G401.6 (cell line): ENCODE measurements at regions not wholly inside any gene's neighbourhood (a gene's known extent, or its start where the extent isn't known, plus 50 kb on each side); places are given as distances from the start of the nearest gene placed in this dataset.
"Not testable (repeated sequence)": the region's sequence is repeated elsewhere in the genome, so short reads cannot be mapped to it uniquely, and the experiment has no call there.

ENCODE experiments used
- FAIRE-seq: peaks from 2 replicates; lab custom pipeline; 2012; peaks lifted over from hg19 to GRCh38; lab: Jason Lieb, UNC

- no peak for FAIRE-seq
These were observed 246.9 kb downstream of the CYLC2 start for GRCh38 chr9:103242025-103242424.

GRCh38 chr9:103242486-103242885 lies 247.4 kb downstream of the CYLC2 start:
- no peak for FAIRE-seq

- FAIRE-seq: no peak
These were observed 248.4 kb downstream of the CYLC2 start for GRCh38 chr9:103243553-103243952.

- FAIRE-seq: no peak
These were observed 250.2 kb downstream of the CYLC2 start for GRCh38 chr9:103245369-103245768.

- no peak for FAIRE-seq
These were observed 266.8 kb downstream of the CYLC2 start for GRCh38 chr9:103261951-103262350.

GRCh38 chr9:103266064-103266463 lies 270.9 kb downstream of the CYLC2 start:
- no peak for FAIRE-seq

- no peak for FAIRE-seq
These were observed 282.1 kb downstream of the CYLC2 start for GRCh38 chr9:103277240-103277639.

- FAIRE-seq: no peak
These were observed 286.0 kb downstream of the CYLC2 start for GRCh38 chr9:103281126-103281525.

- no peak for FAIRE-seq
These were observed 292.2 kb downstream of the CYLC2 start for GRCh38 chr9:103287361-103287760.

GRCh38 chr9:103296189-103296588 lies 301.1 kb downstream of the CYLC2 start:
- no peak for FAIRE-seq

GRCh38 chr9:103301051-103301450 lies 305.9 kb downstream of the CYLC2 start:
- FAIRE-seq: no peak

- FAIRE-seq: no peak
These were observed 309.7 kb downstream of the CYLC2 start for GRCh38 chr9:103304797-103305196.

- FAIRE-seq: no peak
These were observed 324.8 kb downstream of the CYLC2 start for GRCh38 chr9:103319979-103320378.

GRCh38 chr9:103323699-103324098 lies 328.6 kb downstream of the CYLC2 start:
- FAIRE-seq: no peak

- FAIRE-seq: no peak
These were observed 340.3 kb downstream of the CYLC2 start for GRCh38 chr9:103335461-103335860.

- no peak for FAIRE-seq
These were observed 359.9 kb downstream of the CYLC2 start for GRCh38 chr9:103355000-103355399.

- FAIRE-seq: not testable (repeated sequence)
These were observed 362.8 kb downstream of the CYLC2 start for GRCh38 chr9:103357980-103358379.

- FAIRE-seq: no peak
These were observed 366.8 kb downstream of the CYLC2 start for GRCh38 chr9:103361906-103362305.

- FAIRE-seq: no peak
These were observed 367.9 kb downstream of the CYLC2 start for GRCh38 chr9:103362986-103363385.

GRCh38 chr9:103364753-103365152 lies 369.6 kb downstream of the CYLC2 start:
- no peak for FAIRE-seq

GRCh38 chr9:103371152-103371551 lies 376.0 kb downstream of the CYLC2 start:
- FAIRE-seq: no peak

GRCh38 chr9:103372828-103373227 lies 377.7 kb downstream of the CYLC2 start:
- FAIRE-seq: no peak

- no peak for FAIRE-seq
These were observed 382.5 kb downstream of the CYLC2 start for GRCh38 chr9:103377667-103378066.

- FAIRE-seq: no peak
These were observed 402.9 kb downstream of the CYLC2 start for GRCh38 chr9:103397868-103398600.

- FAIRE-seq: peak; percentile 89
These were observed 404.4 kb downstream of the CYLC2 start for GRCh38 chr9:103399535-103399934.
